Uterus (tissue), 3 donors: ENCODE measurements at regions not wholly inside any gene's neighbourhood (a gene's known extent, or its start where the extent isn't known, plus 50 kb on each side); places are given as distances from the start of the nearest gene placed in this dataset.

Source experiments
- DNase-seq, 2 donors: peaks; one replicate each; pipeline ENCODE4 v3.0.0-alpha.2; 2019 to 2020
- H3K27ac ChIP-seq, 2 donors: fragments of 200-600 bp; sonication (generic); 1 replicate in 1 of 2; 2 replicates in 1 of 2; pipeline ENCODE4 v1.5.1; 2016 to 2018
- H3K27me3 ChIP-seq, 2 donors: fragments of 200-600 bp; sonication (generic); one replicate each; pipeline ENCODE4 v1.5.1; 2018 to 2019; ENCODE audit warnings: control low read depth in 1 of 2
- H3K36me3 ChIP-seq, 2 donors: fragments of 200-600 bp; sonication (generic); one replicate each; pipeline ENCODE4 v1.5.1; 2019; ENCODE audit warnings: control low read depth in 1 of 2
- H3K4me1 ChIP-seq, 2 donors: fragments of 200-600 bp; sonication (generic); one replicate each; pipeline ENCODE4 v1.5.1; 2018 to 2019; ENCODE audit warnings: control low read depth in 1 of 2
- H3K4me3 ChIP-seq, 2 donors: fragments of 200-600 bp; sonication (generic); 1 replicate in 1 of 2; 2 replicates in 1 of 2; pipeline ENCODE4 v1.5.1; 2018 to 2019; ENCODE audit warnings: mild to moderate bottlenecking in 1 of 2
- H3K9me3 ChIP-seq, 2 donors: fragments of 200-600 bp; sonication (generic); one replicate each; pipeline ENCODE4 v1.5.1; 2019; ENCODE audit warnings: control low read depth in 1 of 2
- POLR2A ChIP-seq, 2 donors: fragments of 450-650 bp; IDR thresholded peaks; one replicate each; pipeline ENCODE4 v1.6.1; 2016; ENCODE audit warnings: antibody characterized with exemption in 2 of 2, mild to moderate bottlenecking in 1 of 2, moderate library complexity in 1 of 2
- intact Hi-C: fragments of 100-400 bp; cut with DNase I; formaldehyde crosslinking; loops from one replicate; pipeline ENCODE4 v1.15.1; 2023; ENCODE audit warnings: low total_unique reads
- TF ChIP-seq, protein P1 (sequence below), 4 experiments: fragments of 200-600 bp in 2 of 4; fragments of 450-650 bp in 2 of 4; sonication (generic) in 2 of 4; IDR thresholded peaks; one replicate each; pipeline ENCODE4 v1.5.1; 2016 to 2019; ENCODE audit warnings: antibody characterized with exemption in 4 of 4, mild to moderate bottlenecking in 2 of 4, moderate library complexity in 1 of 4
- donor health status: DM: yes; HTN: yes; CAD: no.

DNA sequence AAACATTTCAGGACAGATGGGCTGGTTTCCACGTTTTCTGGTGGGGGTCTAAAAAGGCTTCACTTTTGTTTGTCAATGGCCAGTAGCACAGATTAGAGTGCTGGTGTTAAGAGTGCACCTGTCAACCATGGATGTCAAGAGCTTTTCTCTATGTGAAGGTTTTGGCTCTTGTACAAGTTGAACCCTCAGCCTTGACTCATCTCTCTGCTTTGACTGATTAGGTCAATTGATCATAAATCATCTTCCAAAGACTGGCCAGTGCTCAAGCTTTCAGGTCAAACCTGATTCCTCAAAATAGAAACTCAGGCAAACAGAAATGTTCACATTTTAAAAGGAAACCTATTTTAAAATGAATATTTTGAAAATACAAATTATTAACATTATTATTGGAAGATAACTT lies 59.6 kb upstream of the SP4 start:
- H3K9me3 ChIP-seq = peaks cover 0 to 4% of the 10 kb centered on the region in 2 donors
- no peak overlapping the region for H3K4me3 ChIP-seq
- intact Hi-C loops = no loop called here
- no peaks in the 10 kb centered on the region for H3K36me3 ChIP-seq
- TF ChIP-seq, protein P1, sequence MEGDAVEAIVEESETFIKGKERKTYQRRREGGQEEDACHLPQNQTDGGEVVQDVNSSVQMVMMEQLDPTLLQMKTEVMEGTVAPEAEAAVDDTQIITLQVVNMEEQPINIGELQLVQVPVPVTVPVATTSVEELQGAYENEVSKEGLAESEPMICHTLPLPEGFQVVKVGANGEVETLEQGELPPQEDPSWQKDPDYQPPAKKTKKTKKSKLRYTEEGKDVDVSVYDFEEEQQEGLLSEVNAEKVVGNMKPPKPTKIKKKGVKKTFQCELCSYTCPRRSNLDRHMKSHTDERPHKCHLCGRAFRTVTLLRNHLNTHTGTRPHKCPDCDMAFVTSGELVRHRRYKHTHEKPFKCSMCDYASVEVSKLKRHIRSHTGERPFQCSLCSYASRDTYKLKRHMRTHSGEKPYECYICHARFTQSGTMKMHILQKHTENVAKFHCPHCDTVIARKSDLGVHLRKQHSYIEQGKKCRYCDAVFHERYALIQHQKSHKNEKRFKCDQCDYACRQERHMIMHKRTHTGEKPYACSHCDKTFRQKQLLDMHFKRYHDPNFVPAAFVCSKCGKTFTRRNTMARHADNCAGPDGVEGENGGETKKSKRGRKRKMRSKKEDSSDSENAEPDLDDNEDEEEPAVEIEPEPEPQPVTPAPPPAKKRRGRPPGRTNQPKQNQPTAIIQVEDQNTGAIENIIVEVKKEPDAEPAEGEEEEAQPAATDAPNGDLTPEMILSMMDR (IDR thresholded peaks at IDR 0.05) = no peak
- no peak for TF ChIP-seq POLR2A (IDR thresholded peaks at IDR 0.05)
- no peaks in the 10 kb centered on the region for H3K27me3 ChIP-seq
- no peaks in the 10 kb centered on the region for H3K4me1 ChIP-seq
- no peak for DNase-seq
- no peak overlapping the region for H3K27ac ChIP-seq

DNA sequence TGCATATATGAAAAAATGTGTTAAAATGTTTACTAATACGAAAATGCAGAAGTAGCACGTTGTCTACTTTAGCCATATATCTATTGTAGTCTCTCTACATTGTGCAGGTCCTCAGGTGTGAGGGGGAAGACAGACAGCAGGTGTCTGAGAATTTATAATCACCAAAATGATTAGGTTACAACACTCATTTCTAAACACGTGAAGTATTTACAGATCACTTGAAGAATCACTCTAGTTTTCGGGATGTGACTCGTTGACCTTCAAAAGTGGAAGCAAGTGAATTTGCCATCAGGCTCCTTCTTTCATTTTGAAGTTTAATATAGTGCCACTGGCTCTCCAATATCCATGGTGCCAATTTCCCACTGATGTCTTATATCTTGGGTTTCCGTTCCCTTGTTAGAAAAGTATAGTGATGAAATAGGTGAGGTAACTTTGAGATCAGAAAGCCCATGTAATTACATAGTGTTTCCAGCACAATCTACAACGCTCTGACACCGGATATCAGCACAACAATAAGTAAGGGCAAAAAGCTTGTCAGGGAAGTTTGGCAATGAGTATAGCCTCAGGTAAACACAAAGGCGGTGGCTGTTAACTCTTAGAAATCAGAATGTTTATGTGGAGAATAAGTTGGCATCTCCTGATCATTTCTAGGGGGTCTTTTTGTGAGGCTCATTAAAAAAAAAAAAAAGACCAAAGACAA lies 57.5 kb upstream of the SP4 start:
- intact Hi-C loops = no loop called here
- H3K36me3 ChIP-seq = no peaks in the 10 kb centered on the region
- no peak for DNase-seq
- H3K4me3 ChIP-seq = no peak overlapping the region
- H3K27ac ChIP-seq = no peak overlapping the region
- H3K27me3 ChIP-seq = no peaks in the 10 kb centered on the region
- no peaks in the 10 kb centered on the region for H3K9me3 ChIP-seq
- no peaks in the 10 kb centered on the region for H3K4me1 ChIP-seq
- TF ChIP-seq POLR2A (IDR thresholded peaks at IDR 0.05) = no peak
- TF ChIP-seq, protein P1 (IDR thresholded peaks at IDR 0.05) = no peak

DNA sequence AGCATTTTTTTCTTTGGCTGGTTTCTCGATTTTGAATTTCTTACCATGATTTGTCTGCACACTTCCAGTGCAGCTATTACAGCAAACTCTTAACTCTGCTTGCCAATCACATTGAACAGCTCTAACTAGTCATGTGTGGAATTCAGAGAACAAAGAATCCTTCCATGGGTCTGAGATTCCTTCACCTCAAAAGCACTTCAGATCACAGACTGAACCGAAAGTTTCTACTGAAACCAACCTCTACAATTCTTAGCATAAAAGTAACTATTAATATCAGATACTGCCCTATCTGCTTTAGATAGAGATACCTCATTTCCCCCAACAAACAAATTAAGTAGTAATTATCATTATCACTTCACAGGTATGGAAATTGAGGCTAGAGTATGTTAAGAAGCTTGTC lies 56.5 kb upstream of the SP4 start:
- H3K36me3 ChIP-seq = no peaks in the 10 kb centered on the region
- intact Hi-C loops = no loop called here
- DNase-seq = no peak
- no peak overlapping the region for H3K4me3 ChIP-seq
- no peaks in the 10 kb centered on the region for H3K4me1 ChIP-seq
- H3K27me3 ChIP-seq = no peaks in the 10 kb centered on the region
- no peaks in the 10 kb centered on the region for H3K9me3 ChIP-seq
- no peak overlapping the region for H3K27ac ChIP-seq
- TF ChIP-seq, protein P1 (IDR thresholded peaks at IDR 0.05) = no peak
- TF ChIP-seq POLR2A (IDR thresholded peaks at IDR 0.05) = no peak

DNA sequence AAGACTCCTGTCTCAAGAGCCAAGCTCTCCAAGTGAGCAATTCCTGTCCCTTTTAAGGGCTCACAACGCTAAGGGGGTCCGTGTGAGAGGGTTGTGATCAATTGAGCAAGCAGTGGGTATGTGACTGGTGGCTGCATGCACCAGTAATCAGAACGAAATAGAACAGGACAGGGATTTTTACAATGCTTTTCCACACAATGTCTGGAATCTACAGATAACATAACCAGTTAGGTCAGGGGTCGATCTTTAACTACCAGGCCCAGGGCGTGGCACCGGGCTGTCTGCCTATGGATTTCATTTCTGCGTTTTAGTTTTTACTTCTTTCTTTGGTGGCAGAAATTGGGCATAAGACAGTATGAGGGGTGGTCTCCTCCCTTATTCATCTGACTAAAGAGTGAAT lies 54.9 kb upstream of the SP4 start:
- TF ChIP-seq POLR2A (IDR thresholded peaks at IDR 0.05) = no peak
- TF ChIP-seq, protein P1 (IDR thresholded peaks at IDR 0.05) = no peak
- Histone ChIP-seq H3K4me3 (no peak overlapping the region), H3K4me1 (no peaks in the 10 kb centered on the region), H3K36me3 (no peaks in the 10 kb centered on the region), H3K27me3 (no peaks in the 10 kb centered on the region), H3K27ac (no peak overlapping the region), H3K9me3 (no peaks in the 10 kb centered on the region)
- no peak for DNase-seq
- intact Hi-C loops = no loop called here

DNA sequence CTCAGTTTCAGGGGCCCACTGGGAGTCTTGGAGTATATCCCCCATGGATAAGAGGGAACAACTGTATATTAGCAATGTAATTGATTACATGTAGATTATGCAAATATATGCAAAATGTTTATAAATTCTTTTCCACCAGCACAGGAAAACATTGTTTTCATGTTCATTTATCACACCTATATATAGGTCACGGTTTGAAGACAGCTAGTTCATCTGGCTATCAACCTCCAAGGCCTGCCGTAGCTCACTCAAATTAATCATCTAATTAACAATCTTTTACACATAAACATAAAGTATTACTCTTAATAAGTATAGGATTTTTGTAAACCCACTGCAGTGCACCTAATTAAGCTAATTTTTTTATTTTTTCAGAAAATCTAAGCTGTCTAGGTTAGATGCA lies 53.7 kb upstream of the SP4 start:
- DNase-seq = no peak
- Histone ChIP-seq H3K36me3 (no peaks in the 10 kb centered on the region), H3K27me3 (no peaks in the 10 kb centered on the region), H3K4me1 (no peaks in the 10 kb centered on the region), H3K9me3 (no peaks in the 10 kb centered on the region), H3K4me3 (no peak overlapping the region), H3K27ac (no peak overlapping the region)
- TF ChIP-seq, protein P1 (IDR thresholded peaks at IDR 0.05) = no peak
- no peak for TF ChIP-seq POLR2A (IDR thresholded peaks at IDR 0.05)
- intact Hi-C loops = no loop called here
